GM18858 (cell line): ENCODE measurements at regions not wholly inside any gene's neighbourhood (a gene's known extent, or its start where the extent isn't known, plus 50 kb on each side); places are given as distances from the start of the nearest gene placed in this dataset.

ENCODE experiments used
- ATAC-seq: cut with Tn5 transposase; IDR thresholded peaks from one replicate; pipeline ENCODE4 v1.9.1; 2021; ENCODE audit not compliant: unreplicated experiment

GRCh38 chr4:27813699-27814425 lies 953.2 kb downstream of the STIM2 start:
- ATAC-seq, result peak; percentile 78

- ATAC-seq, result no peak
These were observed 958.6 kb downstream of the STIM2 start for GRCh38 chr4:27819246-27819645.

- no peak for ATAC-seq
These were observed 968.2 kb downstream of the STIM2 start for GRCh38 chr4:27828843-27829242.

GRCh38 chr4:27830251-27830650 lies 969.6 kb downstream of the STIM2 start:
- no peak for ATAC-seq

- no peak for ATAC-seq
These were observed 975.2 kb downstream of the STIM2 start for GRCh38 chr4:27835851-27836250.

- ATAC-seq, result no peak
These were observed 975.9 kb downstream of the STIM2 start for GRCh38 chr4:27836523-27836922.

- no peak for ATAC-seq
These were observed 983.1 kb downstream of the STIM2 start for GRCh38 chr4:27843776-27844175.

- ATAC-seq, result no peak
These were observed 983.7 kb downstream of the STIM2 start for GRCh38 chr4:27844376-27844775.

GRCh38 chr4:27846951-27847350 lies 986.3 kb downstream of the STIM2 start:
- ATAC-seq, result no peak

- no peak for ATAC-seq
These were observed 1000.7 kb downstream of the STIM2 start for GRCh38 chr4:27861381-27861787.

GRCh38 chr4:27861802-27862201 lies 1001.2 kb downstream of the STIM2 start:
- ATAC-seq, result peak; percentile 75

- no peak for ATAC-seq
These were observed 1013.0 kb downstream of the STIM2 start for GRCh38 chr4:27873596-27873995.

GRCh38 chr4:27881705-27882104 lies 1021.1 kb downstream of the STIM2 start:
- ATAC-seq, result no peak

GRCh38 chr4:27886120-27886519 lies 1025.5 kb downstream of the STIM2 start:
- no peak for ATAC-seq

- no peak for ATAC-seq
These were observed 1027.0 kb downstream of the STIM2 start for GRCh38 chr4:27887646-27888045.

- ATAC-seq, result no peak
These were observed 1027.9 kb downstream of the STIM2 start for GRCh38 chr4:27888505-27888904.

- ATAC-seq, result no peak
These were observed 1034.3 kb downstream of the STIM2 start for GRCh38 chr4:27894951-27895350.

GRCh38 chr4:27908356-27908755 lies 1047.7 kb downstream of the STIM2 start:
- no peak for ATAC-seq

- ATAC-seq, result no peak
These were observed 1049.6 kb downstream of the STIM2 start for GRCh38 chr4:27910227-27910626.

GRCh38 chr4:27911047-27911446 lies 1050.4 kb downstream of the STIM2 start:
- no peak for ATAC-seq

GRCh38 chr4:27913738-27914137 lies 1053.1 kb downstream of the STIM2 start:
- ATAC-seq, result no peak

GRCh38 chr4:27915822-27916221 lies 1055.2 kb downstream of the STIM2 start:
- no peak for ATAC-seq
